Brain microvascular endothelial cell (primary cell): ENCODE measurements at regions not wholly inside any gene's neighbourhood (a gene's known extent, or its start where the extent isn't known, plus 50 kb on each side); places are given as distances from the start of the nearest gene placed in this dataset.

Source experiments
- DNase-seq: peaks from one replicate; pipeline ENCODE4 v3.0.0-alpha.2; 2020
- H3K27ac ChIP-seq: fragments of 250-450 bp; sonication (Bioruptor Pico); 2 replicates; pipeline ENCODE4 v1.5.1; 2020; ENCODE audit warnings: mild to moderate bottlenecking, moderate library complexity
- H3K27me3 ChIP-seq: fragments of 250-450 bp; sonication (Bioruptor Pico); replicated peaks from 2 replicates; pipeline ENCODE4 v1.5.1; 2020; ENCODE audit warnings: mild to moderate bottlenecking
- H3K36me3 ChIP-seq: fragments of 250-450 bp; sonication (Bioruptor Pico); replicated peaks from 2 replicates; pipeline ENCODE4 v1.5.1; 2020; ENCODE audit warnings: mild to moderate bottlenecking
- H3K4me3 ChIP-seq: 2 replicates; pipeline ENCODE4 v1.5.1; 2011; ENCODE audit warnings: low read depth, mild to moderate bottlenecking, control low read depth, low read length, moderate library complexity
- CTCF ChIP-seq: IDR thresholded peaks from 2 replicates; pipeline ENCODE4 v1.5.1; 2011; ENCODE audit warnings: low read depth, mild to moderate bottlenecking, moderate library complexity, low read length, control low read depth, inconsistent platforms; ENCODE audit errors: missing control alignments
- in situ Hi-C: cut with HindIII; loops from 2 replicates; pipeline ENCODE4 v1.10.0; 2017; ENCODE audit warnings: low sequenced_read_pairs, low pct_ligation_motif_present

GRCh38 chr11:123246749-123247495, 51.9 kb upstream of the CLMP start:
- Histone ChIP-seq H3K4me3 (no peak overlapping the region), H3K36me3 (no peaks in the 10 kb centered on the region), H3K27me3 (no peaks in the 10 kb centered on the region), H3K27ac (no peak overlapping the region)
- in situ Hi-C loops: loop anchor here (25.0 kb wide), 1 partner anchor 135 kb away; no protein-coding TSS in a partner anchor
- TF ChIP-seq CTCF: peak; percentile 99
- peak; percentile 64 for DNase-seq

- no peaks in the 10 kb centered on the region for H3K27me3 ChIP-seq
- DNase-seq: no peak
- in situ Hi-C loops: loop anchor here (25.0 kb wide), 1 partner anchor 133 kb away; no protein-coding TSS in a partner anchor
- no peaks in the 10 kb centered on the region for H3K36me3 ChIP-seq
- H3K4me3 ChIP-seq: no peak overlapping the region
- no peak for TF ChIP-seq CTCF
- H3K27ac ChIP-seq: no peak overlapping the region
Measured at GRCh38 chr11:123245567-123245966, 50.5 kb upstream of the CLMP start.
